ENCODE measurements at regions not wholly inside any gene's neighbourhood (a gene's known extent, or its start where the extent isn't known, plus 50 kb on each side); places are given as distances from the start of the nearest gene placed in this dataset.

- TF ChIP-seq POLR2AphosphoS5 (IDR thresholded peaks at IDR 0.05) (no peak), CTCF (IDR thresholded peaks at IDR 0.05) (no peak), POLR2A (IDR thresholded peaks at IDR 0.05) (no peak)
Measured at GRCh38 chr4:177001271-177002175, 208.8 kb upstream of the VEGFC start.
